Activated gamma-delta T cell treated with Interleukin-2 at 50 U/mL for 16 hours (primary cell): ENCODE measurements at regions not wholly inside any gene's neighbourhood (a gene's known extent, or its start where the extent isn't known, plus 50 kb on each side); places are given as distances from the start of the nearest gene placed in this dataset.

Source experiments
- DNase-seq: peaks from one replicate; pipeline ENCODE4 v3.0.0-alpha.2; 2020

DNA sequence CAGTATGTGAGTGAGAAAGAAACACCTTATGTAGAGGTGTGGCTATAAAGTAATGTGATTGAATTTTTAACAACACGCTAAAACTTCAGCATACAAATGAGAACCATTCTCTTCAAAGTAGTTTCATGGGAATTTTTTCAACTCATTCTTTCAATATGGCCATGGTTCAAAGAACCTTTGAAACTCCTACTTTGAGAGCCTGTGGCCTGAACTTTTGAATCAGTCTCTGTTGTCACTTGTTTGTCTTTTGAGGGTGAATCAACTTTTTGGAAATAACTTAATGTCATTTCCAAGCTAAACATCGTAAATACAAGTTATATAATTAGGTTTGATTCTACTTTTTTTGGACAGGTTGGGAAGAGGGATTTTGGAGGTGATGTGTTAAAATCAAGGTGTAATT is 49.9 kb upstream of the CASK start:
- DNase-seq = no peak
